ENCODE measurements at regions not wholly inside any gene's neighbourhood (a gene's known extent, or its start where the extent isn't known, plus 50 kb on each side); places are given as distances from the start of the nearest gene placed in this dataset.
"Not testable (repeated sequence)": the region's sequence is repeated elsewhere in the genome, so short reads cannot be mapped to it uniquely, and the experiment has no call there.

GRCh38 chr7:32668387-32669097 is 173.3 kb downstream of the AVL9 start:
- not testable (repeated sequence) for TF ChIP-seq CTCF, POLR2A, POLR2AphosphoS5 (IDR thresholded peaks at IDR 0.05)

Measured in transverse colon (tissue), 4 donors.